ENCODE measurements at regions not wholly inside any gene's neighbourhood (a gene's known extent, or its start where the extent isn't known, plus 50 kb on each side); places are given as distances from the start of the nearest gene placed in this dataset.
"Not testable (repeated sequence)": the region's sequence is repeated elsewhere in the genome, so short reads cannot be mapped to it uniquely, and the experiment has no call there.

GRCh38 chr4:96431094-96431493, 591.2 kb downstream of the PDHA2 start:
- no peaks in the 10 kb centered on the region for H3K27me3 Mint-ChIP-seq (ENCODE audit: insufficient read depth)
- DNase-seq = no peak
- no peak for TF ChIP-seq CTCF (IDR thresholded peaks at IDR 0.05)
- H3K27ac Mint-ChIP-seq = no peak overlapping the region
- H3K4me1 Mint-ChIP-seq (ENCODE audit: low read depth) = no peaks in the 10 kb centered on the region
- no peaks in the 10 kb centered on the region for H3K36me3 Mint-ChIP-seq (ENCODE audit: low read depth)
- no peak overlapping the region for H3K4me3 Mint-ChIP-seq
- H3K9me3 Mint-ChIP-seq = peaks cover 6% of the 10 kb centered on the region; the same call in 1 of the 2 replicates

DNA sequence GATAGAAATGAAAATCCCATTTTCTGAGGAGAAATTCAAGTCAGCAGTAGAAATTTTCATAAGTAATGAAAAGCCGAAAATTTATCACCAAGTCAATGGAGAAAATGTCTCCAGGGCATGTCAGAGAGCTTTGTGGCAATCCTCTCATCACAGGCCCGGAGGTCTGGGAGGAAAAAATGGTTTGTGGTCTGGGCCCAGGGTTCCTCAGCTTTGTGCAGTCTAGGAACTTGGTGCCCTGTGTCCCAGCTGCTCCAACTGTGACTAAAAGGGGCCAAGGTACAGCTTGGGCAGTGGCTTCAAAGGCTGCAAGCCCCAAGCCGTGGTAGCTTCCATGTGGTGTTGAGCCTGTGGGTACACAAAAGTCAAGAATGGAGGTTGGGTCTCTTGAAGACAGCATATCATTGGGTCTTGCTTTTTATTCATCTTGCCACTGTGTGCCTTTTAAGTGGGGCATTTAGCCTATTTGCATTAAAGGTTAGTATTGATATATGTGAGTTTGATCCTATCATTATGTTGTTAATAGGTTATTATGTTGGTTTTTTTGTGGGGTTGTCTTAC, 608.5 kb downstream of the PDHA2 start:
- H3K4me3 Mint-ChIP-seq = no peak overlapping the region
- no peaks in the 10 kb centered on the region for H3K27me3 Mint-ChIP-seq (ENCODE audit: insufficient read depth)
- TF ChIP-seq CTCF (IDR thresholded peaks at IDR 0.05) = no peak
- no peaks in the 10 kb centered on the region for H3K4me1 Mint-ChIP-seq (ENCODE audit: low read depth)
- no peak for DNase-seq
- H3K27ac Mint-ChIP-seq = no peak overlapping the region
- no peaks in the 10 kb centered on the region; the same call in 1 of the 2 replicates for H3K36me3 Mint-ChIP-seq (ENCODE audit: low read depth)
- H3K9me3 Mint-ChIP-seq = peaks cover 74% of the 10 kb centered on the region

DNA sequence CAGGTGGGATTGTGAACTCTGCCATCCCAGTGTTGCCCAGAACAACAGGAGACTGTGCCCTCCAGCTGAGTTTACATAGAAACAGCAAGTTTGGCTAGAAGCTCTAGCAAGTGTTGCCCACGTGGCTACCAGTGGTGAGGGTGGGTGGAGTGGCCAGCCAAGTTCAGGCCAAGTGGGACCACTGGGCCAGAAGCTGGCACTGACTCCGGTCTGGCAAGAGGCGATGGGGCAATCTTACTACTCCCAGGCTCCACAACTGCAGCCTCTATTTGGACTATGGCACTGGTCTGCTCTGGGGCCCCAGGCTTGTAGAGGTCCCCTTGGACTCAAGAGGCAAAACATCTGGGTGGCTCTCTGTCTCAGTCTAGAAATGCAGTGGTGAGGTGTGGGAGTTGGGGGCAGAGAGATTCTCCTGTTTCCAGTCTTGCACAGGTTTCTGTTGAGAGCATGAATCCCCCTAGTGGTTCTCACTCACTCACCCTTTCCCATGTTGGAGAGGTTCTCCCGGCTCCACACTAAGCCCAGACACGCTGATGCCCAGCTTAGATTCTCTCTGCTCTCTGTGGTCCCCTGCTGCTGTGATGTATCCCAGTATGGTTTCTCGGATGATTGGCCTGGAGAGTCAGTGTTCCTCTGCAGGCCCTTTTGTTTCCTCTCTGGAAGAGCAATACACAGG, 615.3 kb downstream of the PDHA2 start:
- no peak overlapping the region for H3K4me3 Mint-ChIP-seq
- no peaks in the 10 kb centered on the region for H3K4me1 Mint-ChIP-seq (ENCODE audit: low read depth)
- H3K27me3 Mint-ChIP-seq (ENCODE audit: insufficient read depth) = no peaks in the 10 kb centered on the region
- H3K36me3 Mint-ChIP-seq (ENCODE audit: low read depth) = no peaks in the 10 kb centered on the region
- no peak for DNase-seq
- peaks cover 35% of the 10 kb centered on the region for H3K9me3 Mint-ChIP-seq
- TF ChIP-seq CTCF (IDR thresholded peaks at IDR 0.05) = no peak
- H3K27ac Mint-ChIP-seq = no peak overlapping the region

DNA sequence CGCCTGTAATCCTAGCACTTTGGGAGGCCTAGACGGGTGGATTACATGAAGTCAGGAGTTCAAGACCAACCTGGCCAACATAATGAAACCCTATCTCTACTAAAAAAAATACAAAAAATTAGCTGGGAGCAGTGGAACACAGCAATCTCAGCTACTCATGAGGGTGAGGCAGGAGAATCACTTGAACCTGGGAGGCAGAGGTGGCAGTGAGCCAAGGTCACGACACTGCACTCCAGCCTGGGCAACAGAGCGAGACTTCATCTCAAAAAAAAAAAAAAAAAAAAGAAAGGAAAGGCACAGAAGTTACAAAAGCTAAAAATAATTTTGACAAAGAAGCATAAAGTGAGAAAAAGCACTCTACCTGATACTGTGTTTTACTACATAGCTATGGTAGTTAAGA, 618.1 kb downstream of the PDHA2 start:
- not testable (repeated sequence) for H3K4me1 Mint-ChIP-seq (ENCODE audit: low read depth); H3K27ac Mint-ChIP-seq; DNase-seq; H3K36me3 Mint-ChIP-seq (ENCODE audit: low read depth); H3K4me3 Mint-ChIP-seq; H3K27me3 Mint-ChIP-seq (ENCODE audit: insufficient read depth)
- peaks cover 20% of the 10 kb centered on the region for H3K9me3 Mint-ChIP-seq

- no peak for TF ChIP-seq CTCF (IDR thresholded peaks at IDR 0.05)
- DNase-seq = no peak
- Mint-ChIP-seq H3K4me1 (ENCODE audit: low read depth) (no peaks in the 10 kb centered on the region), H3K4me3 (no peak overlapping the region), H3K27me3 (ENCODE audit: insufficient read depth) (no peaks in the 10 kb centered on the region), H3K27ac (no peak overlapping the region), H3K9me3 (peaks cover 19% of the 10 kb centered on the region), H3K36me3 (ENCODE audit: low read depth) (no peaks in the 10 kb centered on the region)
These were observed 619.2 kb downstream of the PDHA2 start for GRCh38 chr4:96459105-96459504.

- no peaks in the 10 kb centered on the region for H3K27me3 Mint-ChIP-seq (ENCODE audit: insufficient read depth)
- peaks cover 53% of the 10 kb centered on the region for H3K9me3 Mint-ChIP-seq
- no peaks in the 10 kb centered on the region for H3K36me3 Mint-ChIP-seq (ENCODE audit: low read depth)
These were observed 625.9 kb downstream of the PDHA2 start for GRCh38 chr4:96465834-96466233.

More at GRCh38 chr4:96465834-96466233, 625.9 kb downstream of the PDHA2 start:
- no peak for TF ChIP-seq CTCF (IDR thresholded peaks at IDR 0.05)
- no peak overlapping the region for H3K27ac Mint-ChIP-seq
- no peaks in the 10 kb centered on the region for H3K4me1 Mint-ChIP-seq (ENCODE audit: low read depth)
- DNase-seq = no peak
- H3K4me3 Mint-ChIP-seq = no peak overlapping the region
